ENCODE measurements at regions not wholly inside any gene's neighbourhood (a gene's known extent, or its start where the extent isn't known, plus 50 kb on each side); places are given as distances from the start of the nearest gene placed in this dataset.

GRCh38 chr19:31841755-31842154, 492.5 kb upstream of the TSHZ3 start:
- TF ChIP-seq FOXM1 (IDR thresholded peaks at IDR 0.05; ENCODE audit: borderline replicate concordance, low read depth): no peak
- TF ChIP-seq, protein P1, sequence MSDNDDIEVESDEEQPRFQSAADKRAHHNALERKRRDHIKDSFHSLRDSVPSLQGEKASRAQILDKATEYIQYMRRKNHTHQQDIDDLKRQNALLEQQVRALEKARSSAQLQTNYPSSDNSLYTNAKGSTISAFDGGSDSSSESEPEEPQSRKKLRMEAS (IDR thresholded peaks at IDR 0.05): no peak
- TF ChIP-seq EGR1 (IDR thresholded peaks at IDR 0.05): no peak
- no peak for TF ChIP-seq CEBPB (IDR thresholded peaks at IDR 0.05)
- no peak for TF ChIP-seq EP300 (IDR thresholded peaks at IDR 0.05; ENCODE audit: borderline replicate concordance)
- no peak for TF ChIP-seq ZBTB7A (IDR thresholded peaks at IDR 0.05; ENCODE audit: low read depth)
- no peak for TF ChIP-seq TAF1 (IDR thresholded peaks at IDR 0.05; ENCODE audit: low read depth)
- TF ChIP-seq RAD21 (IDR thresholded peaks at IDR 0.05; ENCODE audit: low read depth): no peak
- no peak for TF ChIP-seq USF1 (IDR thresholded peaks at IDR 0.05)
- TF ChIP-seq NFIC (IDR thresholded peaks at IDR 0.05): no peak
- no peak for TF ChIP-seq TCF12 (IDR thresholded peaks at IDR 0.05; ENCODE audit: low read depth)
- TF ChIP-seq YY1 (IDR thresholded peaks at IDR 0.05; ENCODE audit: low read depth): no peak
- TF ChIP-seq TEAD4 (IDR thresholded peaks at IDR 0.05): no peak
- no peak for TF ChIP-seq CREB1 (IDR thresholded peaks at IDR 0.05; ENCODE audit: low read depth)

Data from Ishikawa (cell line).